GM12878 (cell line): ENCODE measurements at regions not wholly inside any gene's neighbourhood (a gene's known extent, or its start where the extent isn't known, plus 50 kb on each side); places are given as distances from the start of the nearest gene placed in this dataset.

Experiments used
- ATAC-seq: fragments of 200-7000 bp; cut with Tn5 transposase; 3 replicates; pipeline ENCODE4 v1.9.1; 2020; ENCODE audit warnings: mild to moderate bottlenecking, moderate library complexity
- BruUV-seq: library from RNA; stranded (reverse); fragments of 400-500 nt; replicated peaks from 2 replicates; lab custom pipeline; 2021; lab: Mats Ljungman, UMichigan
- CTCF ChIA-PET: fragments of 300-600 bp; sonication (Branson Sonifier 250); formaldehyde crosslinking; extraction: SDS; loops from one replicate; lab custom pipeline; 2021; ENCODE audit warnings: inconsistent platforms; lab: Yijun Ruan, JAX
- POLR2A ChIA-PET: fragments of 350-600 bp; formaldehyde crosslinking; extraction: SDS; loops from one replicate; lab custom pipeline; 2021; ENCODE audit warnings: inconsistent platforms; lab: Charles Lee
- RAD21 ChIA-PET: fragments of 300-600 bp; sonication (Branson Sonifier 250); formaldehyde crosslinking; loops from one replicate; lab custom pipeline; 2023; ENCODE audit warnings: antibody characterized with exemption; ENCODE audit not compliant: unreplicated experiment; lab: Charles Lee
- SMC1A ChIA-PET: fragments of 300-600 bp; sonication (Branson Sonifier 250); formaldehyde crosslinking; loops from one replicate; lab custom pipeline; 2023; ENCODE audit not compliant: unreplicated experiment, uncharacterized antibody; lab: Charles Lee
- DNase-seq: peaks from one replicate; pipeline ENCODE4 v3.0.0-alpha.2; 2011; ENCODE audit warnings: low read depth, low spot score
- FAIRE-seq: peaks from 3 replicates; lab custom pipeline; 2011; peaks lifted over from hg19 to GRCh38; lab: Jason Lieb, UNC
- H2AFZ ChIP-seq: 2 replicates; pipeline ENCODE4 v1.6.0; 2011; ENCODE audit warnings: low read depth, low read length, control low read depth; ENCODE audit not compliant: control insufficient read depth
- H3K27ac ChIP-seq: 2 replicates; pipeline ENCODE4 v1.5.1; 2011; ENCODE audit warnings: control low read depth; ENCODE audit not compliant: control insufficient read depth, insufficient read depth
- H3K27me3 ChIP-seq, 2 experiments: replicated peaks in 1 of 2; 2 replicates each; pipeline versions ENCODE4 v1.6.0 to v1.6.1; 2011; ENCODE audit warnings: low read length in 1 of 2; ENCODE audit not compliant: control insufficient read depth in 2 of 2, insufficient read depth in 2 of 2
- H3K36me3 ChIP-seq, 2 experiments: 2 replicates each; pipeline ENCODE4 v1.5.1; 2011; ENCODE audit warnings: low read length in 1 of 2; ENCODE audit not compliant: control insufficient read depth in 2 of 2, insufficient read depth in 2 of 2
- H3K4me1 ChIP-seq: 2 replicates; pipeline ENCODE4 v1.6.1; 2011; ENCODE audit warnings: mild to moderate bottlenecking, low read length, moderate library complexity, mixed read lengths; ENCODE audit not compliant: control insufficient read depth, insufficient read depth
- H3K4me2 ChIP-seq: 2 replicates; pipeline ENCODE4 v1.6.0; 2011; ENCODE audit warnings: control low read depth; ENCODE audit not compliant: control insufficient read depth, insufficient read depth
- H3K4me3 ChIP-seq: fragments of 200-600 bp; sonication (generic); 2 replicates; pipeline ENCODE4 v1.5.1; 2016
- H3K79me2 ChIP-seq: 2 replicates; pipeline ENCODE4 v1.6.0; 2011; ENCODE audit warnings: low read length; ENCODE audit not compliant: control insufficient read depth, insufficient read depth
- H3K9ac ChIP-seq: 2 replicates; pipeline ENCODE4 v1.8.0; 2011; ENCODE audit warnings: low read length, control low read depth, mixed read lengths; ENCODE audit not compliant: control insufficient read depth, insufficient read depth
- H3K9me3 ChIP-seq: replicated peaks from 3 replicates; pipeline ENCODE4 v1.5.1; 2011; ENCODE audit warnings: mild to moderate bottlenecking, low read length; ENCODE audit not compliant: control insufficient read depth, insufficient read depth
- H4K20me1 ChIP-seq: 2 replicates; pipeline ENCODE4 v1.6.0; 2011; ENCODE audit not compliant: control insufficient read depth, insufficient read depth
- ETV6 ChIP-seq, 2 experiments: fragments of 450-650 bp in 1 of 2; IDR thresholded peaks in 1 of 2; conservative IDR thresholded peaks in 1 of 2; 2 replicates each; pipeline ENCODE4 v1.6.1; 2014; ENCODE audit warnings: antibody characterized with exemption in 1 of 2, borderline replicate concordance in 1 of 2, low read depth in 1 of 2, mild to moderate bottlenecking in 1 of 2, moderate library complexity in 1 of 2
- HDAC2 ChIP-seq: fragments of 200-600 bp; sonication (generic); IDR thresholded peaks from 2 replicates; pipeline ENCODE4 v1.6.1; 2017
- PAX8 ChIP-seq: fragments of 450-650 bp; IDR thresholded peaks from 2 replicates; pipeline ENCODE4 v1.6.1; 2017; ENCODE audit warnings: mild to moderate bottlenecking, moderate library complexity
- SPI1 ChIP-seq: IDR thresholded peaks from 2 replicates; pipeline ENCODE4 v1.6.1; 2011; ENCODE audit warnings: low read depth, mild to moderate bottlenecking, low read length, moderate library complexity, borderline replicate concordance; ENCODE audit not compliant: insufficient read depth
- STAT3 ChIP-seq: IDR thresholded peaks from 2 replicates; pipeline ENCODE4 v1.6.1; 2011; ENCODE audit warnings: low read depth, low read length, improper control_type of control experiment
- WGBS: methylation state at CpG from one replicate; pipeline ENCODE4 v1.1.6; 2016; ENCODE audit warnings: low lambda C conversion rate; ENCODE audit not compliant: insufficient replicate concordance, insufficient coverage; ENCODE audit errors: missing lambda C conversion rate; 5-methylcytosine and 5-hydroxymethylcytosine counted together
- in situ Hi-C: fragments of 300-500 bp; cut with MboI; formaldehyde crosslinking; loops from 9 replicates; pipeline ENCODE4 v1.14.3; 2018; ENCODE audit warnings: mixed read lengths
- intact Hi-C: fragments of 100-400 bp; cut with micrococcal nuclease; formaldehyde crosslinking; loops from one replicate; pipeline ENCODE4 v1.14.2; 2022; ENCODE audit not compliant: unreplicated experiment
- TF ChIP-seq, protein P1 (sequence below): IDR thresholded peaks from 2 replicates; pipeline ENCODE4 v1.6.1; 2011; ENCODE audit warnings: low read depth, mild to moderate bottlenecking, low read length, moderate library complexity, borderline replicate concordance; ENCODE audit errors: extremely low read depth
- TF ChIP-seq, protein P2 (sequence below): IDR thresholded peaks from 2 replicates; pipeline ENCODE4 v1.6.1; 2012; ENCODE audit warnings: improper control_type of control experiment, low read depth, low read length; ENCODE audit not compliant: insufficient replicate concordance
- TF ChIP-seq, protein P3 (sequence below): fragments of 450-650 bp; formaldehyde crosslinking; IDR thresholded peaks from 2 replicates; pipeline ENCODE4 v1.4.0; 2022; ENCODE audit warnings: mild to moderate bottlenecking, moderate library complexity

DNA sequence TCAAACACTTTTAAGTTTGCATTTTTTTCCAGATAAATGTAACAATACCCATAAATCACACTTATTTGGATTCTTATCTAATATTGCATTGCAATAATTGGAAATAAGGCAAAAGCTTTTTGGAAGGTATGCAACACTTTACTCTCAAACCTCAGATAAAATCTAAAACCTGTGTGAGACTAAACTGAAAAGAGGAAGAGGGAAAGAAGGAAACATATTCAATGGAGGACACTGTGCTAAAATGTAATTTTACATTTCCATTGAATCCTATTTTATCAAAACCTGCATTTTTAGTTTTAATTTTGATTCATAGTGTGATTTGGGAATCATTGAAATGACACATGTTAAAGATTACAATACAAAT, 99.4 kb downstream of the HPGD start:
- H4K20me1 ChIP-seq, result no peaks in the 10 kb centered on the region
- no TSS peak for BruUV-seq
- no peak overlapping the region for H2AFZ ChIP-seq
- H3K27ac ChIP-seq, result no peak overlapping the region
- POLR2A ChIA-PET, result no interaction called here
- SMC1A ChIA-PET, result interaction anchor here (1.0 kb wide), 1 partner anchor 32 kb away, joined by 3 read pairs; no protein-coding TSS in a partner anchor
- TF ChIP-seq SPI1 (peak; percentile 40; the same call in 1 of the 2 replicates), ETV6 (conservative IDR thresholded peaks at IDR 0.05 in 1 of 2, IDR thresholded peaks at IDR 0.05 in 1 of 2; ENCODE audit: borderline replicate concordance in 1 of 2, low read depth in 1 of 2) (no peak)
- in situ Hi-C loops, result no loop called here
- H3K4me1 ChIP-seq, result no peaks in the 10 kb centered on the region
- DNase-seq (no peak), FAIRE-seq (no peak), ATAC-seq (no peak)
- CTCF ChIA-PET, result interaction anchor here (0.7 kb wide), 1 partner anchor 318 kb away, joined by 3 read pairs; no protein-coding TSS in a partner anchor
- intact Hi-C loops, result no loop called here
- no peaks in the 10 kb centered on the region for H3K27me3 ChIP-seq
- no peaks in the 10 kb centered on the region for H3K79me2 ChIP-seq
- no peak overlapping the region for H3K4me2 ChIP-seq
- no peaks in the 10 kb centered on the region for H3K36me3 ChIP-seq
- RAD21 ChIA-PET, result no interaction called here
- H3K9ac ChIP-seq, result no peak overlapping the region
- H3K4me3 ChIP-seq, result no peak overlapping the region
- no peaks in the 10 kb centered on the region for H3K9me3 ChIP-seq

DNA sequence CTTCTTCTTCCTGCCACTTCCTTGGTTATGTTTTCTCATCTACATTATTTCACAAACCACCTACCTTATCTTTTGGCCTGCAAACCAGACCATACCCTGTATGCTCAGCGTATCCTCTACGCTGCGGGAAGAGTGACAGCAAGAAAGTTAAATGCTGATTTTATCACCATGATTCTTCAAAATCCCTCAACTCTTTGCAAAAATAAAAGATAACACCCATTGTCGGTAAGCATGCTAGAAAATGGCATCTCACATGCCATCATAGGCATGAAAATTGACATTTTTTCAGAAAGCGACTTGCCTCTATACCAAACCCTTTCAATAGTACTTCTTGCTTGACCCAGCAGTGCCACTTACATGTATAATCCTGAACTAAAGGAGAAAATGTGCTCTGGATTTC, 102.0 kb downstream of the HPGD start:
- WGBS, result 27% methylated on average over 5 of the region's 5 CpGs
- ATAC-seq (no peak), FAIRE-seq (no peak), DNase-seq (no peak)
- H3K9me3 ChIP-seq, result no peaks in the 10 kb centered on the region
- RAD21 ChIA-PET, result no interaction called here
- no peak overlapping the region for H2AFZ ChIP-seq
- no peak overlapping the region for H3K27ac ChIP-seq
- BruUV-seq, result no TSS peak
- no peak overlapping the region for H3K4me3 ChIP-seq
- intact Hi-C loops, result no loop called here
- POLR2A ChIA-PET, result no interaction called here
- no peaks in the 10 kb centered on the region for H3K79me2 ChIP-seq
- H3K27me3 ChIP-seq, result no peaks in the 10 kb centered on the region
- SMC1A ChIA-PET, result no interaction called here
- H4K20me1 ChIP-seq, result no peaks in the 10 kb centered on the region
- H3K36me3 ChIP-seq, result no peaks in the 10 kb centered on the region
- CTCF ChIA-PET, result no interaction called here
- no peak overlapping the region for H3K9ac ChIP-seq
- in situ Hi-C loops, result no loop called here
- H3K4me1 ChIP-seq, result no peaks in the 10 kb centered on the region
- H3K4me2 ChIP-seq, result no peak overlapping the region
- TF ChIP-seq, protein P1, sequence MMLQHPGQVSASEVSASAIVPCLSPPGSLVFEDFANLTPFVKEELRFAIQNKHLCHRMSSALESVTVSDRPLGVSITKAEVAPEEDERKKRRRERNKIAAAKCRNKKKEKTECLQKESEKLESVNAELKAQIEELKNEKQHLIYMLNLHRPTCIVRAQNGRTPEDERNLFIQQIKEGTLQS, result no peak
- TF ChIP-seq HDAC2 (no peak), PAX8 (no peak), STAT3 (no peak)
- TF ChIP-seq, protein P2, sequence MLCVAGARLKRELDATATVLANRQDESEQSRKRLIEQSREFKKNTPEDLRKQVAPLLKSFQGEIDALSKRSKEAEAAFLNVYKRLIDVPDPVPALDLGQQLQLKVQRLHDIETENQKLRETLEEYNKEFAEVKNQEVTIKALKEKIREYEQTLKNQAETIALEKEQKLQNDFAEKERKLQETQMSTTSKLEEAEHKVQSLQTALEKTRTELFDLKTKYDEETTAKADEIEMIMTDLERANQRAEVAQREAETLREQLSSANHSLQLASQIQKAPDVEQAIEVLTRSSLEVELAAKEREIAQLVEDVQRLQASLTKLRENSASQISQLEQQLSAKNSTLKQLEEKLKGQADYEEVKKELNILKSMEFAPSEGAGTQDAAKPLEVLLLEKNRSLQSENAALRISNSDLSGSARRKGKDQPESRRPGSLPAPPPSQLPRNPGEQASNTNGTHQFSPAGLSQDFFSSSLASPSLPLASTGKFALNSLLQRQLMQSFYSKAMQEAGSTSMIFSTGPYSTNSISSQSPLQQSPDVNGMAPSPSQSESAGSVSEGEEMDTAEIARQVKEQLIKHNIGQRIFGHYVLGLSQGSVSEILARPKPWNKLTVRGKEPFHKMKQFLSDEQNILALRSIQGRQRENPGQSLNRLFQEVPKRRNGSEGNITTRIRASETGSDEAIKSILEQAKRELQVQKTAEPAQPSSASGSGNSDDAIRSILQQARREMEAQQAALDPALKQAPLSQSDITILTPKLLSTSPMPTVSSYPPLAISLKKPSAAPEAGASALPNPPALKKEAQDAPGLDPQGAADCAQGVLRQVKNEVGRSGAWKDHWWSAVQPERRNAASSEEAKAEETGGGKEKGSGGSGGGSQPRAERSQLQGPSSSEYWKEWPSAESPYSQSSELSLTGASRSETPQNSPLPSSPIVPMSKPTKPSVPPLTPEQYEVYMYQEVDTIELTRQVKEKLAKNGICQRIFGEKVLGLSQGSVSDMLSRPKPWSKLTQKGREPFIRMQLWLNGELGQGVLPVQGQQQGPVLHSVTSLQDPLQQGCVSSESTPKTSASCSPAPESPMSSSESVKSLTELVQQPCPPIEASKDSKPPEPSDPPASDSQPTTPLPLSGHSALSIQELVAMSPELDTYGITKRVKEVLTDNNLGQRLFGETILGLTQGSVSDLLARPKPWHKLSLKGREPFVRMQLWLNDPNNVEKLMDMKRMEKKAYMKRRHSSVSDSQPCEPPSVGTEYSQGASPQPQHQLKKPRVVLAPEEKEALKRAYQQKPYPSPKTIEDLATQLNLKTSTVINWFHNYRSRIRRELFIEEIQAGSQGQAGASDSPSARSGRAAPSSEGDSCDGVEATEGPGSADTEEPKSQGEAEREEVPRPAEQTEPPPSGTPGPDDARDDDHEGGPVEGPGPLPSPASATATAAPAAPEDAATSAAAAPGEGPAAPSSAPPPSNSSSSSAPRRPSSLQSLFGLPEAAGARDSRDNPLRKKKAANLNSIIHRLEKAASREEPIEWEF, result no peak
- TF ChIP-seq, protein P3, sequence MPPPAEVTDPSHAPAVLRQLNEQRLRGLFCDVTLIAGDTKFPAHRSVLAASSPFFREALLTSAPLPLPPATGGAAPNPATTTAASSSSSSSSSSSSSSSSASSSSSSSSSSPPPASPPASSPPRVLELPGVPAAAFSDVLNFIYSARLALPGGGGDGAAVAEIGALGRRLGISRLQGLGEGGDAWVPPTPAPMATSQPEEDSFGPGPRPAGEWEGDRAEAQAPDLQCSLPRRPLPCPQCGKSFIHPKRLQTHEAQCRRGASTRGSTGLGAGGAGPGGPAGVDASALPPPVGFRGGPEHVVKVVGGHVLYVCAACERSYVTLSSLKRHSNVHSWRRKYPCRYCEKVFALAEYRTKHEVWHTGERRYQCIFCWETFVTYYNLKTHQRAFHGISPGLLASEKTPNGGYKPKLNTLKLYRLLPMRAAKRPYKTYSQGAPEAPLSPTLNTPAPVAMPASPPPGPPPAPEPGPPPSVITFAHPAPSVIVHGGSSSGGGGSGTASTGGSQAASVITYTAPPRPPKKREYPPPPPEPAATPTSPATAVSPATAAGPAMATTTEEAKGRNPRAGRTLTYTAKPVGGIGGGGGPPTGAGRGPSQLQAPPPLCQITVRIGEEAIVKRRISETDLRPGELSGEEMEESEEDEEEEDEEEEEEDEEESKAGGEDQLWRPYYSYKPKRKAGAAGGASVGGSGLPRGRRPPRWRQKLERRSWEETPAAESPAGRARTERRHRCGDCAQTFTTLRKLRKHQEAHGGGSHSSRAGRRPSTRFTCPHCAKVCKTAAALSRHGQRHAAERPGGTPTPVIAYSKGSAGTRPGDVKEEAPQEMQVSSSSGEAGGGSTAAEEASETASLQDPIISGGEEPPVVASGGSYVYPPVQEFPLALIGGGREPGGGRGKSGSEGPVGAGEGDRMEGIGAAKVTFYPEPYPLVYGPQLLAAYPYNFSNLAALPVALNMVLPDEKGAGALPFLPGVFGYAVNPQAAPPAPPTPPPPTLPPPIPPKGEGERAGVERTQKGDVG (CRISPR knock-in tag), result no peak
